PC-3 (cell line): ENCODE measurements at regions not wholly inside any gene's neighbourhood (a gene's known extent, or its start where the extent isn't known, plus 50 kb on each side); places are given as distances from the start of the nearest gene placed in this dataset.

ENCODE experiments used
- ATAC-seq: fragments of 200-7000 bp; cut with Tn5 transposase; 2 replicates; pipeline ENCODE4 v1.9.1; 2020; ENCODE audit warnings: mild to moderate bottlenecking, moderate library complexity
- BruUV-seq: library from RNA; stranded (reverse); fragments of 400-500 nt; replicated peaks from 2 replicates; lab custom pipeline; 2021; lab: Mats Ljungman, UMichigan
- CTCF ChIA-PET: fragments of 300-600 bp; sonication (Branson Sonifier 250); formaldehyde crosslinking; loops from one replicate; lab custom pipeline; 2022; ENCODE audit warnings: antibody characterized with exemption; lab: Charles Lee
- POLR2A ChIA-PET: fragments of 300-600 bp; sonication (Branson Sonifier 250); formaldehyde crosslinking; loops from one replicate; lab custom pipeline; 2022; ENCODE audit warnings: antibody characterized with exemption; ENCODE audit not compliant: unreplicated experiment; lab: Charles Lee
- DNase-seq: peaks from one replicate; pipeline ENCODE4 v3.0.0-alpha.2; 2015
- H2AFZ ChIP-seq: fragments of 300-600 bp; sonication (generic); 2 replicates; pipeline ENCODE4 v1.6.0; 2016; ENCODE audit warnings: antibody characterized with exemption, low read length
- H3F3A ChIP-seq: fragments of 300-600 bp; sonication (generic); one replicate; pipeline ENCODE4 v1.6.0; 2017; ENCODE audit warnings: antibody characterized with exemption, low read length, control low read depth, mild to moderate bottlenecking; ENCODE audit not compliant: unreplicated experiment
- H3K27ac ChIP-seq: fragments of 300-600 bp; sonication (generic); 2 replicates; pipeline ENCODE4 v1.5.1; 2016; ENCODE audit warnings: mild to moderate bottlenecking, low read length
- H3K27me3 ChIP-seq: fragments of 300-600 bp; sonication (generic); 2 replicates; pipeline ENCODE4 v1.6.1; 2016; ENCODE audit warnings: low read length, mixed read lengths
- H3K36me3 ChIP-seq: fragments of 300-600 bp; sonication (generic); 2 replicates; pipeline ENCODE4 v1.6.1; 2016; ENCODE audit warnings: low read depth, mixed run types, low read length, mixed read lengths
- H3K4me1 ChIP-seq: fragments of 300-600 bp; sonication (generic); 2 replicates; pipeline ENCODE4 v1.5.1; 2016; ENCODE audit warnings: low read length; ENCODE audit not compliant: insufficient read depth
- H3K4me2 ChIP-seq: fragments of 300-600 bp; sonication (generic); 2 replicates; pipeline ENCODE4 v1.6.0; 2016; ENCODE audit warnings: low read length
- H3K4me3 ChIP-seq: fragments of 300-600 bp; sonication (generic); 2 replicates; pipeline ENCODE4 v1.5.1; 2016; ENCODE audit warnings: mild to moderate bottlenecking, low read length, mixed read lengths
- H3K79me2 ChIP-seq: fragments of 300-600 bp; sonication (generic); 2 replicates; pipeline ENCODE4 v1.6.1; 2017; ENCODE audit warnings: low read length, mixed read lengths
- H3K9ac ChIP-seq: fragments of 300-600 bp; sonication (generic); 2 replicates; pipeline ENCODE4 v1.6.0; 2016; ENCODE audit warnings: mild to moderate bottlenecking, low read length
- H3K9me2 ChIP-seq: fragments of 300-600 bp; sonication (generic); replicated peaks from 2 replicates; pipeline ENCODE4 v1.6.1; 2016; ENCODE audit warnings: mixed run types, low read length, mixed read lengths
- H3K9me3 ChIP-seq: fragments of 300-600 bp; sonication (generic); 2 replicates; pipeline ENCODE4 v1.6.1; 2016; ENCODE audit warnings: low read length, mixed read lengths
- H4K20me1 ChIP-seq: fragments of 300-600 bp; sonication (generic); 2 replicates; pipeline ENCODE4 v1.6.1; 2016; ENCODE audit warnings: low read length, mixed read lengths
- CTCF ChIP-seq: fragments of 300-600 bp; sonication (generic); conservative IDR thresholded peaks from 2 replicates; pipeline ENCODE4 v1.5.1; 2017; ENCODE audit warnings: antibody characterized with exemption, low read depth, mild to moderate bottlenecking, low read length
- EZH2 ChIP-seq: fragments of 300-600 bp; sonication (generic); IDR thresholded peaks from one replicate; pipeline ENCODE4 v1.6.1; 2017; ENCODE audit warnings: antibody characterized with exemption, mild to moderate bottlenecking, low read length; ENCODE audit not compliant: unreplicated experiment
- EZH2phosphoT487 ChIP-seq: fragments of 300-600 bp; sonication (generic); IDR thresholded peaks from 2 replicates; pipeline ENCODE4 v1.6.1; 2018; ENCODE audit warnings: mild to moderate bottlenecking, antibody characterized with exemption, low read length, borderline replicate concordance
- intact Hi-C: fragments of 100-400 bp; cut with micrococcal nuclease; formaldehyde crosslinking; loops from 2 replicates; pipeline ENCODE4 v1.9.0; 2023

- no peaks in the 10 kb centered on the region for H3K9me3 ChIP-seq
- no peaks in the 10 kb centered on the region for H4K20me1 ChIP-seq
- peak; percentile 56 for ATAC-seq
- no peak for TF ChIP-seq EZH2phosphoT487
- TF ChIP-seq CTCF: peak; percentile 47
- no peak for TF ChIP-seq EZH2
- no peak overlapping the region for H3K4me2 ChIP-seq
- intact Hi-C loops: loop anchor here (10.0 kb wide), 1 partner anchor 272 kb away; no protein-coding TSS in a partner anchor
- no peak overlapping the region for H3K9ac ChIP-seq
- H3K36me3 ChIP-seq: no peaks in the 10 kb centered on the region
- H3K4me1 ChIP-seq: no peaks in the 10 kb centered on the region
- no peaks in the 10 kb centered on the region for H3K79me2 ChIP-seq
- H3F3A ChIP-seq: no peaks in the 10 kb centered on the region
- H3K27ac ChIP-seq: no peak overlapping the region
- ChIA-PET POLR2A (no interaction called here), CTCF (no interaction called here)
- no peak overlapping the region for H3K4me3 ChIP-seq
- H3K27me3 ChIP-seq: no peaks in the 10 kb centered on the region
- no peak overlapping the region for H2AFZ ChIP-seq
- no peaks in the 10 kb centered on the region for H3K9me2 ChIP-seq
- peak; percentile 25 for DNase-seq
- no TSS peak for BruUV-seq
These were observed 407.8 kb downstream of the PTPRC start for GRCh38 chr1:199046618-199047017.

DNA sequence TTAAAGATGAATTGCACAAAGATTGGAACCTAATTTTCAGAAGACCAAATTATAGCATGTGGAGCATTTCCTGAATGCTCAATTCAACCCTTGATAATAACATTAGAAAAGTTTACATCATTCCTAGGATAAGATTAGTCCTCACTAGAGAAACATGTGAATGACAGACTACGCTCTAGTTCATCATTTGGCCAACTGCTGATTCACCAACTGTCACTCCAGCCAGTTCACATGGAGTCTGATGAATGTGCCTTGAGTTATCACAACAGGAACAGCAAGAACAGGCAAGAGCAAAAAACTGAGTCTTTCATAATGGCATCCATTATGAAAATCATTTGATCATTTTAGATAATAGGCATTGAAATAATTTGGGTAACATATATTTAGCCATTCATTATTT, 415.9 kb downstream of the PTPRC start:
- no peak overlapping the region for H3K4me2 ChIP-seq
- no peaks in the 10 kb centered on the region for H3K9me2 ChIP-seq
- no peak overlapping the region for H3K27ac ChIP-seq
- H3F3A ChIP-seq: no peaks in the 10 kb centered on the region
- H4K20me1 ChIP-seq: no peaks in the 10 kb centered on the region
- H3K4me3 ChIP-seq: no peak overlapping the region
- no TSS peak for BruUV-seq
- no peaks in the 10 kb centered on the region for H3K79me2 ChIP-seq
- ChIA-PET POLR2A (no interaction called here), CTCF (no interaction called here)
- H3K36me3 ChIP-seq: no peaks in the 10 kb centered on the region
- no peaks in the 10 kb centered on the region for H3K27me3 ChIP-seq
- H3K9me3 ChIP-seq: no peaks in the 10 kb centered on the region
- TF ChIP-seq EZH2phosphoT487: no peak
- TF ChIP-seq EZH2: no peak
- no peak for TF ChIP-seq CTCF
- intact Hi-C loops: no loop called here
- H3K4me1 ChIP-seq: no peaks in the 10 kb centered on the region
- no peak overlapping the region for H3K9ac ChIP-seq
- DNase-seq: no peak
- H2AFZ ChIP-seq: no peak overlapping the region
- ATAC-seq: no peak

- Histone ChIP-seq H3K9me2 (no peaks in the 10 kb centered on the region), H3K9me3 (no peaks in the 10 kb centered on the region), H3K9ac (no peak overlapping the region), H3K79me2 (no peaks in the 10 kb centered on the region), H3K4me3 (no peak overlapping the region), H3K36me3 (no peaks in the 10 kb centered on the region), H3K27ac (no peak overlapping the region), H2AFZ (no peak overlapping the region), H3K4me1 (no peaks in the 10 kb centered on the region), H3F3A (no peaks in the 10 kb centered on the region), H3K4me2 (no peak overlapping the region), H4K20me1 (no peaks in the 10 kb centered on the region), H3K27me3 (no peaks in the 10 kb centered on the region)
- intact Hi-C loops: no loop called here
- POLR2A ChIA-PET: no interaction called here
- CTCF ChIA-PET: no interaction called here
- TF ChIP-seq CTCF (no peak), EZH2 (no peak), EZH2phosphoT487 (no peak)
- no TSS peak for BruUV-seq
- no peak for DNase-seq
- ATAC-seq: no peak
These were observed 418.5 kb downstream of the PTPRC start for GRCh38 chr1:199057322-199057721.
